ENCODE measurements at regions not wholly inside any gene's neighbourhood (a gene's known extent, or its start where the extent isn't known, plus 50 kb on each side); places are given as distances from the start of the nearest gene placed in this dataset.
"Not testable (repeated sequence)": the region's sequence is repeated elsewhere in the genome, so short reads cannot be mapped to it uniquely, and the experiment has no call there.

- H3K9me3 Mint-ChIP-seq = peaks cover 6% of the 10 kb centered on the region
- no peaks in the 10 kb centered on the region for H3K36me3 Mint-ChIP-seq
Observed at GRCh38 chr13:89204435-89204834, 1533.3 kb downstream of the SLITRK5 start.

GRCh38 chr13:89205856-89206520 is 1534.8 kb downstream of the SLITRK5 start:
- Mint-ChIP-seq H3K36me3 (no peaks in the 10 kb centered on the region), H3K27ac (no peak overlapping the region), H3K27me3 (no peaks in the 10 kb centered on the region), H3K4me3 (no peak overlapping the region), H3K4me1 (ENCODE audit: low read depth in 2 of 2) (no peaks in the 10 kb centered on the region), H3K9me3 (peaks cover 4% of the 10 kb centered on the region)
- ATAC-seq = no peak
- no peak for DNase-seq (ENCODE audit: low spot score)

More at GRCh38 chr13:89204435-89204834, 1533.3 kb downstream of the SLITRK5 start:
- DNase-seq (ENCODE audit: low spot score) = no peak
- Mint-ChIP-seq H3K27ac (no peak overlapping the region), H3K4me1 (ENCODE audit: low read depth in 2 of 2) (no peaks in the 10 kb centered on the region), H3K27me3 (no peaks in the 10 kb centered on the region), H3K4me3 (no peak overlapping the region)
- no peak for ATAC-seq

DNA sequence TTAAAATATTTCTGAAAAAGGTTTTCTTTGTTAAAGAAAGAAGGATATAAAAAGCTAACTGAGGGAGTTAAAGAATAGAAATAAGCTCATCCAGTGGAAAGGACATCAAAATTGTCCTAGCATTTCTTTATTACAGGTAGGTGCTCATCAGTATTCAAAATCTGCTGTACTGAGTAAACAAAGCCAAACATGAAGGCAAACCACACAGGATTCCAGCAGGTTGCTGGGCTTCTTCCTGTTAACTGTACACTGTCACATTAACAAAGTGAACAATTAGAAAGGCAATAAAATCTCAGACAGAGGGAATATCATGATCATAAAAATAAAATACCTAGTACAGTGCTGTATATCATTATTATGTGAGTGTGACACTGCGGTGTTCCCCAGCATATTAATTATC is 1541.0 kb downstream of the SLITRK5 start:
- no peak for DNase-seq (ENCODE audit: low spot score)
- peaks cover 3% of the 10 kb centered on the region for H3K9me3 Mint-ChIP-seq
- no peak overlapping the region for H3K4me3 Mint-ChIP-seq
- H3K4me1 Mint-ChIP-seq (ENCODE audit: low read depth in 2 of 2) = no peaks in the 10 kb centered on the region
- no peak overlapping the region for H3K27ac Mint-ChIP-seq
- H3K27me3 Mint-ChIP-seq = no peaks in the 10 kb centered on the region
- no peak for ATAC-seq
- H3K36me3 Mint-ChIP-seq = no peaks in the 10 kb centered on the region

DNA sequence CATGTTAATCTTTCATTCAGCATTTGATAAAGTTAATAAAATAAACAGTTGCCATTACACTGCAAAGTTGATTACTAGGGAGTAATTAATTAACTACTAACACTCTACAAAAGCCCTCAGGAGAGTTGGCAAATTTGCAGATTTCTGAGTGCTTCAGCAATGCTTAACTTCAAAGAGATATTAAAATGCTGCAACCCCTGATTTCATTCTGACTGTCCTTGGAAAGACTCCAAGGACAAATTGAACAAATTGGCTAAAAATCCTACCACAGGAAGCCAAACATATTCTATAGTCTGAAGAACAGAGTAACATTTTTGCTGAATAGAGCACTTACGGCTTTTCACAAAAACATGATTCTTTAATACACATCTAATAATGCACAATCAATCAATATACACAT is 1543.0 kb downstream of the SLITRK5 start:
- Mint-ChIP-seq H3K27ac (no peak overlapping the region), H3K4me3 (no peak overlapping the region), H3K36me3 (no peaks in the 10 kb centered on the region), H3K9me3 (peaks cover 3% of the 10 kb centered on the region), H3K27me3 (no peaks in the 10 kb centered on the region), H3K4me1 (ENCODE audit: low read depth in 2 of 2) (no peaks in the 10 kb centered on the region)
- no peak for DNase-seq (ENCODE audit: low spot score)
- no peak for ATAC-seq

DNA sequence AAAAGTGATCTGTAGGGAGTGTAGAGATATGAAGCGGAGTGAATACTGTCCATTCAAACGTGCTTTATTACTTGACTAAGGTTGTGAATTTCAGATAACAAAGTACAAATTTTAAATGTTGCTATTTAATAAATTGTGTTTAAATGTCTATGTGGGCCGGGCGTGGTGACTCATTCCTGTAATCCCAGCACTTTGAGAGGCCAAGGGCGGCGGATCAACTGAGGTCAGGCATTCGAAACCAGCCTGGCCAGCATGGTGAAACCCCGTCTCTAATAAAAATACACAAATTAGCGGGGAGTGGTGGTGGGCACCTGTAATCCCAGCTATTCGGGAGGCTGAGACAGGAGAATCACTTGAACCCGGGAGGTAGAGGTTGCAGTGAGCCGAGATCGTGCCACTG is 1544.1 kb downstream of the SLITRK5 start:
- not testable (repeated sequence) for H3K4me1 Mint-ChIP-seq (ENCODE audit: low read depth in 2 of 2); DNase-seq (ENCODE audit: low spot score); H3K27me3 Mint-ChIP-seq; H3K4me3 Mint-ChIP-seq; ATAC-seq; H3K27ac Mint-ChIP-seq; H3K9me3 Mint-ChIP-seq; H3K36me3 Mint-ChIP-seq

DNA sequence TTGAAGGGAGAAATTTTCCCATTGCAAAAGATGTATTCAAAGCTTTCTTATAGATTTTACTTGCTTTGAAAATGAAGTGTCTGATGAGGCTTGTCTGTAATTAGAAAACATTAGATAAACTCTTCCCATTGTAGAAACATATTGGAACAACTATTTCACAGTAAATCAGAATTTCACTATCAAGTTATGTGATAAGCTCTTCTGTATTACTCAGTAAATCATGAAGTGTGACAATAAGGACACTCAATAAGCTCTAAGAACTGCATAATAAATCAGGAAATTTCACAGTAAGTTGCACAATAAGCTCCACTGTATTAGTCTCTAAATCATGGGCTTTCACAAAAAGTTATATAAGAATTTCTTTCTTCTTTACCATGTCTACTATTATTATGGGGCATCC is 1546.6 kb downstream of the SLITRK5 start:
- Mint-ChIP-seq H3K4me1 (ENCODE audit: low read depth in 2 of 2) (no peaks in the 10 kb centered on the region), H3K27me3 (no peaks in the 10 kb centered on the region), H3K4me3 (no peak overlapping the region), H3K36me3 (no peaks in the 10 kb centered on the region), H3K9me3 (peaks cover 11% of the 10 kb centered on the region), H3K27ac (no peak overlapping the region)
- DNase-seq (ENCODE audit: low spot score) (no peak), ATAC-seq (no peak)

DNA sequence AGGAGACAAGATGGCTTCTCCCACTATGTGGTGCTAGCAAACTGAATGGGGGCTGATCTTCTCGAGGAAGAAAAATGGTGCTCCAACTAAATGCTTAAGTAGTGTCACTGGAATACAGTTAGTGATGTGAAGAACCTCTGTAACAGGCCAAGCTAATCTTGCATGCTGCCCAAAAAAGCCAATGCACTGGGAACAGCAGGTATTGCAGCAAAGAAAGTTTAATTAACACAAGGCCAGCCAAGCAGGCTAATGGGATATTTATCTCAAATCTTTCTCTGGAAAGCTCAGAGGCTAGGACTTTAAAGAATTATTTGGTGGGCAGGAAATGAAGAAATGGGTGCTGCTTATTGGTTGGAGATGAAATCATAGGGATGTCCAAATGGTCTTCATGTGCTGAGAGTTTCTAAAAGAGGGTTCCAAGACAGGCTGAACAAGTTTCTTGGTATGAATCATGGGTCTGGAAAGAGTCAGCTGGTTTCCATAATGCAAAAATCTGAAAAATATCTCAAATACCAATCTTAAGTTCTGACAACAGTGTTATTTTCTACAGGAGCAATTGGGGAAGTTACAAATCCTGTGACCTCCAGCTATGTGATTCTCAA is 1550.5 kb downstream of the SLITRK5 start:
- H3K9me3 Mint-ChIP-seq = peaks cover 11% of the 10 kb centered on the region
- no peak overlapping the region for H3K27ac Mint-ChIP-seq
- no peak overlapping the region for H3K4me3 Mint-ChIP-seq
- DNase-seq (ENCODE audit: low spot score) (no peak), ATAC-seq (no peak)
- H3K4me1 Mint-ChIP-seq (ENCODE audit: low read depth in 2 of 2) = no peaks in the 10 kb centered on the region
- no peaks in the 10 kb centered on the region for H3K27me3 Mint-ChIP-seq
- H3K36me3 Mint-ChIP-seq = no peaks in the 10 kb centered on the region

DNA sequence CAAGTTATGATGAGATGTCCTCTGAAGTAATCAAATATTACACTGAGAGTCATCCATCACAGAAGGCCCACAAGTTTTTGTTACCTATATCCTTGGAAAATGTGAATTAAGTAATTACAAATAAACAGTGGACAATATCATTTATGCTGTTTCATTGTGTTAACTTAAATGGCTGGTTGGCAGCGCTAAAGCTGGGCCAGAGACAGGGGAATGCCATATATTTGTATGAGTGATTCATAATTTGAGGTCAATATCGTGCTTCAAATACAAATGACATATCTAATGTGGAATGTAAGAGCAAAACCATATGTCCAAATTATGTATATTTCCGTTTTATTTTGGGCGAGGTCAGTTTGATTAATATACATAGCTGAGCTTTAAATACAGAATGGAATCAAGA is 1556.2 kb downstream of the SLITRK5 start:
- no peak for ATAC-seq
- Mint-ChIP-seq H3K36me3 (no peaks in the 10 kb centered on the region), H3K27ac (no peak overlapping the region), H3K27me3 (no peaks in the 10 kb centered on the region), H3K4me3 (no peak overlapping the region), H3K4me1 (ENCODE audit: low read depth in 2 of 2) (no peaks in the 10 kb centered on the region), H3K9me3 (peaks cover 9% of the 10 kb centered on the region)
- no peak for DNase-seq (ENCODE audit: low spot score)

DNA sequence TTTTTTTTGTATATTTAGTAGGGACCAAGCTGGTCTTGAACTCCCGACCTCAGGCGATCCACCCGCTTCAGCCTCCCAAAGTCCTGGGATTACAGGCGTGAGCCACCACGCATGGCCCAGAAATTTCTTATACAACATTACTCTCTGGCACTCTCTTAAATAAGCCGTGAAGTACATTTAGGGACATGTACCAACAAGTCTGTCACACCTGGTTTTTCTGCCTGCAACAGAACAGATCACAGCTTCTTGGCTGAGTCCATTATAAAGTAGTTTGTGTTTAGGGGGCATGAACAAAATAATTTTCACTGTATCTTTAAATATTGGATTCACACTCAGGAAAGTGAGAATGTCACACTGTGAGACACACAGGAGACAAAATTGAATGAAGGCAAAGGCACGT is 1567.3 kb downstream of the SLITRK5 start:
- Mint-ChIP-seq H3K27ac (no peak overlapping the region), H3K4me3 (no peak overlapping the region), H3K36me3 (no peaks in the 10 kb centered on the region), H3K4me1 (ENCODE audit: low read depth in 2 of 2) (no peaks in the 10 kb centered on the region), H3K9me3 (peaks cover 15% of the 10 kb centered on the region), H3K27me3 (no peaks in the 10 kb centered on the region)
- DNase-seq (ENCODE audit: low spot score) (no peak), ATAC-seq (no peak)

DNA sequence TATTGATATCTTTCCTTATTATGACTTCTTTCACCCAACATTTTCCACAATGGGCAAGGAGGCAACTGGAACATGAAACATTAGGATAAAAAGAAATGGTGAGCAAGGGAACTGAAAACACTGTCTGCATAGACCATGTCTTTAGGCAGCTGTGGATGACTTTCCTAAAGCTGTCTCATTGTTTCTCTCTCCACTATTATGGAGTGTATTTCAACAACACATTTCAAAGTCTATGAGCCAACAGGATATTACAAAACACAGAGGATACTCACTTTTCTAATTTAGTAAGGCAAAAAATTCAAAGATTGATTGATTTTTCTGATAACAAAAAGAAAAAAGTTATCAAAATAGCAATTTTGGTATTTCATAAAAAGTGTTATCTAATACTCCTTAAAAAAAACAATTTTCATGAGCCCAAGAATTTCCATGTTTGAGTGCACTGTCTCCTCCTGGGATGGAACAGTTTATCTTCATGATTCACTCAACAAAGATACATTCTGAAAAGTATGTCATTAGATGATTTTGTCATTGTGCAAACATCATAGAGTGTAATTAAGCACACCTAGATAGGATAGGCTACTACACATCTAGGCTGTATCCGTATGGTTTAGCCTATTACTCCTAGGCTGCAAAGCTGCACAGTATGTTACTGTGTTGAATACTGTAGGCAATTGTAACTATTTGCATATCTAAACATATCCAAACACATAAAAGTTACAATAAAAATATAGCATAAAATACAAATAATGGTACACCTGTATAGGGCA is 1568.4 kb downstream of the SLITRK5 start:
- no peak overlapping the region for H3K4me3 Mint-ChIP-seq
- H3K27ac Mint-ChIP-seq = no peak overlapping the region
- no peak for DNase-seq (ENCODE audit: low spot score)
- H3K36me3 Mint-ChIP-seq = no peaks in the 10 kb centered on the region
- H3K4me1 Mint-ChIP-seq (ENCODE audit: low read depth in 2 of 2) = no peaks in the 10 kb centered on the region
- peaks cover 15% of the 10 kb centered on the region for H3K9me3 Mint-ChIP-seq
- no peak for ATAC-seq
- no peaks in the 10 kb centered on the region for H3K27me3 Mint-ChIP-seq

GRCh38 chr13:89255844-89256406 is 1584.8 kb downstream of the SLITRK5 start:
- DNase-seq (ENCODE audit: low spot score) (no peak), ATAC-seq (no peak)
- Mint-ChIP-seq H3K36me3 (peaks cover 4% of the 10 kb centered on the region), H3K9me3 (peaks cover 10% of the 10 kb centered on the region), H3K27ac (no peak overlapping the region), H3K4me1 (ENCODE audit: low read depth in 2 of 2) (no peaks in the 10 kb centered on the region), H3K27me3 (no peaks in the 10 kb centered on the region), H3K4me3 (no peak overlapping the region)

DNA sequence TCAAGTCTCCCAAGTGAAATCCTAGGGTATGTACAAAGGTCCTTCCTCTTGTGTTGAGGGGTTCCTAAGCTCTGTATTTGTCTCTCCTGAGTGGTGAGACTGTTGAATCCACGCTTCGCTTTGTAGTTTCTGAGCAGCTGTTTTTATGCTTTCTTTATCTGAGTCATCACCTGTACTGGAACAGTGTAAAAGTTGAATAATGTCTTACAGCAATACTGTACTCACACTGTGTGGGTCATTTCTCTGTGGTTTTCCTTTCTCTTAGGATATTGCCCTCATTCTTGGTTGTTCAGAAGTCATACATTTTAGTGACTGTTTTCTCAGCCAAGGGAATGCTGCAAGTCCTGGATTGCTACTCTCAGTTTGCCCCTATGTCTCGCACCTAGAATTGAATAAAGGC is 1596.6 kb downstream of the SLITRK5 start:
- ATAC-seq (no peak), DNase-seq (ENCODE audit: low spot score) (no peak)
- no peaks in the 10 kb centered on the region for H3K4me1 Mint-ChIP-seq (ENCODE audit: low read depth in 2 of 2)
- H3K9me3 Mint-ChIP-seq = peaks cover 22% of the 10 kb centered on the region
- H3K27ac Mint-ChIP-seq = no peak overlapping the region
- no peak overlapping the region for H3K4me3 Mint-ChIP-seq
- H3K36me3 Mint-ChIP-seq = peaks cover 9% of the 10 kb centered on the region
- H3K27me3 Mint-ChIP-seq = no peaks in the 10 kb centered on the region

- H3K36me3 Mint-ChIP-seq = peaks cover 5% of the 10 kb centered on the region
- DNase-seq (ENCODE audit: low spot score) (no peak), ATAC-seq (no peak)
- no peak overlapping the region for H3K27ac Mint-ChIP-seq
- H3K27me3 Mint-ChIP-seq = no peaks in the 10 kb centered on the region
- no peak overlapping the region for H3K4me3 Mint-ChIP-seq
- H3K4me1 Mint-ChIP-seq (ENCODE audit: low read depth in 2 of 2) = no peaks in the 10 kb centered on the region
- H3K9me3 Mint-ChIP-seq = peaks cover 17% of the 10 kb centered on the region
Observed at GRCh38 chr13:89269737-89270136, 1598.6 kb downstream of the SLITRK5 start.

DNA sequence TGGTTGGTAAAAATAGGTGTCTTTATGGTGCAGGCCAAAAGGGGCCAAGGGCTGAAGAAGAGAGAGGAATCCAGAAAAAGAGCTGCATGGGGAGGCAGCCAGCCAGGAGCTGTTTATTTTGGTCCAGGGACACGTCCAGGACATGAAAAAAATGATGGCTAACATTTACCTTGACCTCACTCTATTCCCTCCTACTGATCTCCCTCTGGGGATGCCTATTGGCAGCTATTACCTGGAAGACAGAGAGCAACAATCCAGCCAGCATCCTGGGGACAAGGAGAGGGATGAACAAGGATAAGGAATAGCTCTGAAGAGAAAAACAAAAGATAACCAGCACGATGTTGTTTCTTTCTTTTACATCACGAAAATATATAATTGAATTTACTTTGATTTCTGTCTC is 1599.6 kb downstream of the SLITRK5 start:
- H3K36me3 Mint-ChIP-seq = peaks cover 5% of the 10 kb centered on the region
- DNase-seq (ENCODE audit: low spot score) (no peak), ATAC-seq (no peak)
- H3K4me3 Mint-ChIP-seq = no peak overlapping the region
- no peaks in the 10 kb centered on the region for H3K4me1 Mint-ChIP-seq (ENCODE audit: low read depth in 2 of 2)
- H3K9me3 Mint-ChIP-seq = peaks cover 17% of the 10 kb centered on the region
- H3K27me3 Mint-ChIP-seq = no peaks in the 10 kb centered on the region
- H3K27ac Mint-ChIP-seq = no peak overlapping the region

All from natural killer cell treated with Interleukin-12 subunit alpha and Interleukin-12 subunit beta and Interleukin-15 and Interleukin-18, amount 100 ng/mL, for 72 hours (primary cell).